Brain pericyte (primary cell): ENCODE measurements at regions not wholly inside any gene's neighbourhood (a gene's known extent, or its start where the extent isn't known, plus 50 kb on each side); places are given as distances from the start of the nearest gene placed in this dataset.
"Not testable (repeated sequence)": the region's sequence is repeated elsewhere in the genome, so short reads cannot be mapped to it uniquely, and the experiment has no call there.

Experiments used
- DNase-seq: peaks from one replicate; pipeline ENCODE4 v3.0.0-alpha.2; 2012; ENCODE audit warnings: low read depth, low spot score

GRCh38 chr7:135872861-135873260, 104.3 kb downstream of the MTPN start:
- DNase-seq = not testable (repeated sequence)

- no peak for DNase-seq
Observed at GRCh38 chr7:135862586-135863340, 114.2 kb upstream of the FAM180A start.

- DNase-seq = no peak
Observed at GRCh38 chr7:135859538-135859937, 110.9 kb upstream of the FAM180A start.

GRCh38 chr7:135858851-135859250, 110.2 kb upstream of the FAM180A start:
- no peak for DNase-seq

- no peak for DNase-seq
Observed at GRCh38 chr7:135858379-135858778, 109.8 kb upstream of the FAM180A start.

- no peak for DNase-seq
Observed at GRCh38 chr7:135857519-135858274, 109.1 kb upstream of the FAM180A start.

GRCh38 chr7:135856356-135857144, 107.9 kb upstream of the FAM180A start:
- no peak for DNase-seq

- no peak for DNase-seq
Observed at GRCh38 chr7:135855846-135856245, 107.2 kb upstream of the FAM180A start.

- DNase-seq = no peak
Observed at GRCh38 chr7:135853499-135853898, 104.9 kb upstream of the FAM180A start.

GRCh38 chr7:135853008-135853407, 104.4 kb upstream of the FAM180A start:
- no peak for DNase-seq

- no peak for DNase-seq
Observed at GRCh38 chr7:135847242-135847641, 98.6 kb upstream of the FAM180A start.

- DNase-seq = no peak
Observed at GRCh38 chr7:135846339-135846738, 97.7 kb upstream of the FAM180A start.

- no peak for DNase-seq
Observed at GRCh38 chr7:135845415-135846075, 96.9 kb upstream of the FAM180A start.

- no peak for DNase-seq
Observed at GRCh38 chr7:135844903-135845302, 96.3 kb upstream of the FAM180A start.

- DNase-seq = no peak
Observed at GRCh38 chr7:135843214-135843613, 94.6 kb upstream of the FAM180A start.

- DNase-seq = no peak
Observed at GRCh38 chr7:135842446-135843179, 94.0 kb upstream of the FAM180A start.

GRCh38 chr7:135840591-135840990, 92.0 kb upstream of the FAM180A start:
- no peak for DNase-seq

- DNase-seq = no peak
Observed at GRCh38 chr7:135837675-135838074, 89.1 kb upstream of the FAM180A start.

- no peak for DNase-seq
Observed at GRCh38 chr7:135834266-135834665, 85.7 kb upstream of the FAM180A start.

GRCh38 chr7:135833642-135834041, 85.0 kb upstream of the FAM180A start:
- DNase-seq = no peak
